HG02623 (cell line): ENCODE measurements at regions not wholly inside any gene's neighbourhood (a gene's known extent, or its start where the extent isn't known, plus 50 kb on each side); places are given as distances from the start of the nearest gene placed in this dataset.
"Not testable (repeated sequence)": the region's sequence is repeated elsewhere in the genome, so short reads cannot be mapped to it uniquely, and the experiment has no call there.

Experiments used
- ATAC-seq: cut with Tn5 transposase; IDR thresholded peaks from one replicate; pipeline ENCODE4 v1.9.1; 2021; ENCODE audit warnings: moderate library complexity; ENCODE audit not compliant: unreplicated experiment

DNA sequence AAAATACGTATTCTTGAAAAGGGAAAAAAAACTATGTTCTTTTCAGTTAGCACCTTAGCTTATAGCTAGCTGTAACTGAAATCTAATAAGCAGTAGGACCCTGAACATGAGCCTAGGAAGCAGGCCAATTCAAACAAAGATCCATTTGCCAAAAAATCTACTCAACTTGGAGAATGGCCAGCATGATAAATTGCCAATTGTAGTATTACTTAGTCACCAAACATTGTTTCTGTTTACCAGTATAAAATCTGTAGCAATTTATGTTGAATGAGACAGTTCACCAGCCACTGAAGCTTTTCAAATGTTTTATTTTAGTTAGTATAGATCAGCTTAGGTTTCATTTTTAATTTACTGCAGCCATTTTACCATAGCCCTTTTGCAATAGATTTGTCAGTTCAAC, 323.6 kb upstream of the DIPK2B start:
- ATAC-seq, result no peak

DNA sequence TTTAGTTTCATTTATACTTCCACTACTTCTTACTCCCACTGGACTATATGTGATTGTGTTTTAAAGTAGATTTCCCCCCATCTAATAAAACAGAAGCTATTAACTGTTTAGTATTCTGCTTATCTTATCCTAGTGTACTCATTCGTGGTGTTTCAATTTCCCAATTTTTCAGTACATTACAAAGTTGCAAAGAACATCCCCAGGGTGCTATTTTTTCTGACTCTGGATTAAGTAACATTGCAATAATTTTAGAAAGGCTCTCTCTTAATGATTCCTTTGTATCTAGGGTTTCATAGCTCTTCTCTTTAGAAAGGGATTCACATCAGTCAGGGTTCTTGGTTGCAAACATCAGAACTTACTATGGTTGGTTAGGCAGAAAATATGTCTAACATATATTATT, 317.9 kb upstream of the DIPK2B start:
- ATAC-seq, result no peak

DNA sequence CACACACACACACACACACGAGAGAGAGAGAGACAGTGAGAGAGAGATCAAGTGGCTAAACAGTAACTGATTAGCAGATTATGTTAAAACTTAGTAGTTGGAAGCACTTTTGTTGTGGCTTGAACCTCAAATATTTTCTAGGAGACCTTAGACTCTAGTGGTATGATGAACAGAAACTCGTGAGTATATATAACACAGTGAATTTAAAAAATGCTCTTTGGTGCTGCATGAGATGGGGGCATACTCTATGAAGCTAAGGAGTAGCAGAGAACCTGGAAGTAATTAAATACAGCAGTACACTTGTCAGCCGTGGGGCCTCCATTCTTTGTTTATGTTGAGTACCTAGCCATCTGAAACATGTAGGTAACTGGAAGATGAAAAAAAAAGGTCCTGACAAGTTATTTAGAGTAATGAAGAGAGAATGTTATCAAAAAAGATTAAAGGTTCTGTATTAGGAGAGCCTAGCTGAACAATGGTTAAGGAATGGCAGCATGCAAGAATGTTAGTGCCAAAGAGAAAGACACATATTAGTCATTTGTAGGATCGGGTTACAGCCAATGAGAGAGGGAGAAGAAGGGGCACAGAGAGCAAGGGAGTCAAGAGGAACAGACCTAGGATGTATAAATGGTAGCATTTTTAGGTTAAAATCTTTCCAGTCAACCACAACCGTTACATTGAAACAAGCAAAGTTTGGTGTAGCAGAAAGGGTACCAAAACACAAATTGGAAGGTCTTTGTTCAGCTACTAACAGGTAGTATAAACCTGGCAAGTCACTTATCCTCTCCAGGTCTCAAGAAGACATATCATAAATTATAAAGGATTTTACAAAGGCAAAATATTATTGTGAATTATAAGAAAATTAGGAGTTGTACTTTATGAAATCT, 316.7 kb upstream of the DIPK2B start:
- no peak for ATAC-seq

DNA sequence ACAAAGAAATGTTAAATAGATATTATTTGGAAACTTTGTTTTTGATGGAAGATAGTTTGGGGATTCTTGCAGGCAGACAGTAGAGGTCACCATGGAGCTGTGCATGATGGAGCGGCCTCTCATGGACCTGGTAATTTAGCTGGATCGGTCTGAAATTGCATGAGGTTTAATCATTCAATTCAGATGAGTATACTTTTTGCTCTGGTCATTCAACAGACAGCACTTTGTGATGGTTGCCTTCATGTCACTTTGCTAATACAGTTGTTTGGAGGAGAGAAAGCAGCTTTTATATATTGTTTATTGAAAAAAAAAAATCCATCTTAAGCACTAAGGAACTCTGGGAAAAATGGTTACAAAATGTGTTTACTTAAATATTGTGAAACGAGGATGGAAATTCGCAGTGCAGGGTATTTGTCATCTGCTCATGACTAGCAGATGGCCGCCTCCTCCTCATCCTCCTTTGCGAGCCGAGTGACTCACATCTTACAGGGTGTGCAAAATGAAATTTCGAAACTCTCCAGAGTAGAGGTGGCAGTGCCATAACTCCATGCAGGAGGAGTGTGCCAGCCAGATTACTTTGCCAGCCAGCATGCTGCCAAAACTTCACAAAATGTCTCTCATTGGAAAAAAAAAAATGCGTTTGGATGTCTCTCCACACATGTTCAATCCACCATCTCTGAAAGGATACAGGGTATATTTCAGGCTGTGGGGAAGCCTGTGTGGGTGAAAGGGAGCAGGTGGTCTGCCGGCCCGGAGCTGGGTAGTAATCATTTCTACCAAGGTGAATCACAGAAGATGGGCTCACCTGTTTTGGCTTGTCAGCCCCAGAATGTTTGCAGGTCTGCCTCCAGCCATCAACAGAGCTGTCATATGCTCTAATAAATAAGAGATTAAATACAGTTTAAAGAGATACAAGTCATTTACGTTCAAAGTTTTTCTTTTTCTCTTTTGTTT, 314.9 kb upstream of the DIPK2B start:
- no peak for ATAC-seq

DNA sequence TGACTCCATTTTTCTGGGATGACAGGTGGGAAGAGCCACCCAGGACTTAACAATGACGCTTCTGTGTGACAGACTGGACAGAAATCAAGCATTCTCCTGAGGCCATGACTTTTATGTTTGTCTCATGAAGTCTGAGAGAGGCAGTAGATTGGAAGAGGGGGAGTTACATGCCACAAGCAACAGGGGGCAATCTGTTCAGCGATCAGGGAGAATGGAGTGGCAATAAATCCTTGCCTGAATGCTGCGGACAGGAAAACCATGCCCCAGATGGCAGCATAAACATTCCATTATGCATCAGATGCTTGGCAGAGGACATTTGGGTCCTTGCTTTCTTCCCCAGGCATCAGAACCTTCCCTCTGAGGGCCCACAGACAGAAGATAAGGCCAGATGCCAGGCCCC, 312.4 kb upstream of the DIPK2B start:
- ATAC-seq, result no peak

DNA sequence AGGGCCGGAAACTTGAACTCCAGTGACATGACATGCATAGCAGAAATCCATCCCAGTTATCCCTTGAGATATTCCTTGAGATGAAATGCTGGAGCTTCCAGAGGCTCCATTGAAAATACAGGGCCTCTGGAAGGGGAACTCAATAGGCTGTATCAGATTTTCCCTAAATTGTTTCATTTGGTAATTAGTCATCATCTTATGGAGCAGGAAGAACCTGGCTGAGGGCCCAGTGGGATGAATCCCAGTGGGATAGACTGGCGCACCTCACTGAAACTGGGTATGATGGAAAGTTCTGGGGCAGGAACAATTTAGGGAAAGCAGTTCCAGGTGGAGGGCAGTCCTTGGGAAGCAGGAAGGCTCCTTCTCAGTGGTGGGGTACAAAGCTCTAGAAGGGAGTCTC, 307.8 kb upstream of the DIPK2B start:
- ATAC-seq, result no peak

DNA sequence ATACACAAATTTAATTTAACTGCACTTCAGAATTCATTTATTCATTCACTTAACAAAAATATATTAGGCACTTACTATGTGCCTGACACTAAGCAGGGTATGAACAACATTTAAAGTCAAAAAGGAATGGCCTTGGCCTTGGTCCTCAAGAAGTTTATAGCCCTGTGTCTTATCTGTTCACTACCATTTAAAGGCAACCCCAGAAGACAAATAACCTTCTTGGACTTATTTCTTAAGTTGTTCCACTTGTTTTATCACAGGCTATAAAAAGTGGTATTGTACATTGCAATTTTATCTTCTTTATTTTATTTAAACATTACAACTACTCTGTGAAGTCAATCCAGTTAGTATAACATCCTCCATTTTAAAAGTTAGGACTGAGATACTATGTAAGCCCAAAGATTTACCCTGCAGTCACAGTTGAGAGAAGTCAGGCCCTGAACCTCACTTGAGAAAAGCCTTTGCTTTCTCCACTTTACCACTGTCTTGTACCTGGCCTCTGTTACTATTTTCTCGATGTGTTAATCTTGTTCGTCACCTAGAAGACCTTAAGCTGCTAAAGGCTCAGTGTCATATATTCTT, 305.6 kb upstream of the DIPK2B start:
- ATAC-seq, result no peak

DNA sequence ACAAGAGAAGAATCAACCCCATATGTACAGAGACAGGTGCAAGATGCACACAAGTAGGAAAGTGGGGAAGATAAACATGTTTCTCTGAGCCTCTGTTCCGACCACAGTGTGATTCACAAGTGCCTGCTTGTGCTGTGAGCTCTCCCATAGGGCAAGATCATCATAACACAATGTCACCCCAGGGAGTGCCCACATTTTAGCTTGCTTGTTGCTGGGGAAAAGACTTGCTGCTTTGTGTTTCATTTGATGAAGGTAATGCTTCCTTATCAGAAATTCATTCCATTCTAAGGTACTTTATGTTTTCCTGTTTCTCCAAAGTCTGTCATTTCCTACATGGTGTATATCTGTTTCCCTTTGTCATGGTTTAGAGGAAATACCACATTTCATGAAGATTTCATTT, 304.5 kb upstream of the DIPK2B start:
- no peak for ATAC-seq

DNA sequence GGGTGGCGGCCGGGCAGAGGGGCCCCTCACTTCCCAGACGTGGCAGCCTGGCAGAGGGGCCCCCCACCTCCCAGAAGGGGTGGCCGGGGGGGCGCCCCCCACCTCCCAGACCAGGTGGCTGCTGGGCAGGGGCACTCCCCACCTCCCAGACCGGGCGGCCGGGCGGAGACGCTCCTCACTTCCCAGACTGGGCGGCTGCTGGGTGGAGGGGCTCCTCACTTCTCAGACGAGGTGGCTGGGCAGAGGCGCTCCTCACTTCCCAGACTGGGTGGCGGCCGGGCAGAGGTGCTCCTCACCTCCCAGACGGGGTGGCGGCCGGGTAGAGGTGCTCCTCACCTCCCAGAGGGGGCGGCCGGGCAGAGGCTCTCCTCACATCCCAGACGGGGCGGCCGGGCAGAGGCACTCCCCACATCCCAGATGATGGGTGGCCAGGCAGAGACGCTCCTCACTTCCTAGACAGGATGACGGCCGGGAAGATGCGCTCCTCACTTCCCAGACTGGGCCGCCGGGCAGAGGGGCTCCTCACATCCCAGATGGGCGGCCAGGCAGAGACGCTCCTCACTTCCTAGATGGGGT, 303.2 kb upstream of the DIPK2B start:
- ATAC-seq, result not testable (repeated sequence)

DNA sequence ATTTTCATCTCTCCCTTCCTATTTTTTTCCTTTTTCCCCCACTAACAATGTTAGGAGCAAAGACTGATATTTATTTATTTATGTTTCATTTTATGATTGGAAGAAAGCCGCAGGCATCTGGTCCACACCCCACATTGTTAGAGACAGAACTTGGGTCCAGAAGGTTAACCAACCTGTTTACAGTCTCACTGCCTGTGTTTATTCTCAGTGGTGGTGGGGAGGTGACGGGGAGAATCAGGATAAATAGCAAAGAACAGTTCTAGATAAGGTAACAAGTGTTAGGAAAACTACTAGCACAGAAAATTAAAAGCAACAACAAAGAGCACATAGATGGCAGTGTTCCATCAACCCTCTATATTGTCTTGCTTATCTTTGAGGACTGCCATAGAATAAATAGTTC, 301.7 kb upstream of the DIPK2B start:
- ATAC-seq, result no peak

DNA sequence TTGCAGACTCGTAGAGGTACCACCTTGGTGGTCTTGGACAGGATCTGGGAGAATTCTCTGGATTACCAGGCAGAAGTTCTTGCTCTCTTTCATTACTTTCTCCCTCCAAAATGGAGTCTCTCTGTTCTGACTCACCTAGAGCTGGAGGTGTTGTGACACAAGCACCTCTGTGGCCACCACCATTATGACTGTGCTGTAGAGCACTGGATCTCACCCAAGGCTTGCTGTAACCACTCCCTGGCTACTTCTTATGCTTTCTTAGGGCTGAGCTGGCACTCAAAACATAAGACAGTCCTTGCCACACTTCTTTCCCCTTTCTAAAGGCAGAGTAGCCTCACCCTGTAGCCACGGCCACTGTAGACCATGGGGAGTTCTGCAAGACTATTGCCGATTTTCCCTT, 296.6 kb upstream of the DIPK2B start:
- no peak for ATAC-seq

DNA sequence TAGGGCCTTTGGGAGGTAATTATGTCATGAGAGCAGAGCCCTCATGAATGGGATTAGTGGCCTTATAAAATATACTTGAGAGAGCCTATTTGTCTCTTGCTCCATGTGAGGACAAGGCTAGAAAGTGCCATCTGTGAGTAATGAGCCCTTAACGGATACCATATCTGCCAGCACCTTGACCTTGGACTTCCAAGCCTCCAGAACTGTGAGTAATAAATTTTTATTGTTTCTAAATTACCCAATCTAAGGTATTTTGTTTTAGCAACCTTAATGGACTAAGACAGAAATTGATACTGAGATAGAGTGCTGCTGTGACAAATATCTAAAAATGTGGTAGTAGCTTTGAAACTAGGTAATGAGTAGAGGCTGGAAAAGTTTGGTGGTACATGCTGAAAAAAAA, 285.0 kb upstream of the DIPK2B start:
- no peak for ATAC-seq

DNA sequence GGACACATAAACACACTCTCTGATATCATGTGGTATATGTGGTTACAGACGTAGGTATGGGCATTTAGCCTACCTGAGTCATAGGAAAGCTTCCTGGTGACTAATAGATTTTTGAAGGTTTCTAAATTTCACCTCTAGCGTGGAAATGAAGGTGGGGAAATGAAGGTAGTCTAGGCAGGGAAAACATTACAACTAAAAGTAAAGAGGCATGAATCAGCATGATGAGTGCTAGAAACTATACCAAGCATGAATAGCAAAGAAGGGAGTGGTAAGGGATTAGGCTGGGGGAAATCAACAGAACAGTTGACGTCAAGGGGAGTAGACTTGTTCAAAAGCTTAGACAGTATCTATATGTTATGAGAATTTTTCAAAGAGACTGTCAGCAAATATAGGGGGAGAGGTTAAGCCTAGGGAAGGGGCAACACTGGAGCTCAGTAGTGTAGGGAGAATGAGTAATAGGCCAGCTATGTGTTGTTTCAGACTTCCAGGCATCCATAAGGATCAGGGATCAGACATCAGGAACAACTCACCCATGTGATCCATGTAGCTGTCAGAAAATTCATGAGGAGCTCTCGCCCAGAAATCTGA, 279.3 kb upstream of the DIPK2B start:
- ATAC-seq, result no peak

DNA sequence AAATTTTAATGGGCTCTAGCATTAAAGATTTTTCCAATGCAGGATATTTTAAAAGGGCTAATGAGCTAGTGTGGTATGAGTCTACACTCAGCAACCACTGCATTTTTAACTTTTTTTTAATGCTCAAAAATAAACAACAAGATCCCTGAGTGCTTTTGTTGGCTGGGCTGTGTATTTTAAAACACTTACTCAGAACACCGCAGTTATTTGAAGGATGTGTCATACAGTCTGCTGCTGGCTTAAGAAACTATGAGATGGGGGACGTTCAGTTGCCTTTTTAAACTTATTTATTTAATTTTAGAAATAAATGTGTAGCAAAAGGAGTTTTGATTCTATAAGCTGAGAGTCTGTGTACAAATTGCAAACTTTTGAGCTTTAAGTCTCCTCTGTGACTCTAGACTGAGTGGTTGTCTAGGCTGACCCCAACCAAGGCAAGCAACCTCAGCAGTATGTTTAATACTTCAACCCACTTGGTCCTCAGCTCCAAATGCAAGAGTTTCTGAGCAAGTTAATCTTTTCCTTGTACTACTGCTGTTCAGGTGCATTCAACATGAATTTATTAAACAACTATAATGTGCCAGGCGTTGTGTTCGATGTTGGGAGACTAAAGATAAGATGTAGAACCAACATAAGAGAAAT, 278.6 kb upstream of the DIPK2B start:
- no peak for ATAC-seq

DNA sequence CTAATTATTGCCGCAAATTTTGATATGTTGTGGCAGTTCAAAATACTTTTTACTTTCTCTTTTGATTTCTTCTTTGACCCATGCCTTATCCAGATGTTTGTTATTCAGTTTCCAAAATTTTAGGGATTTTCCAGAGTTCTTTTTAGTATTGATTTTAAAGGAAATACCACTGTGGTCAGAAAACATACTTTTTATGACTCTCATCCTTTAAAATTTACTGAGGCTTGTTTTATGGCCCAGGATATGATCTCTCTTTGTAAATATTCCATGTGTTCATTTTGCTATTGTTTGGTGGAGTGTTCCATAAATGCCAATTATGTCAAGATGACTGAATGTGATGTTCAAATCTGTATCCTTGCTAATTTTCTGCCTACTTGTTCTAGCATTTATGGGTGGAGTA, 272.3 kb upstream of the DIPK2B start:
- no peak for ATAC-seq

DNA sequence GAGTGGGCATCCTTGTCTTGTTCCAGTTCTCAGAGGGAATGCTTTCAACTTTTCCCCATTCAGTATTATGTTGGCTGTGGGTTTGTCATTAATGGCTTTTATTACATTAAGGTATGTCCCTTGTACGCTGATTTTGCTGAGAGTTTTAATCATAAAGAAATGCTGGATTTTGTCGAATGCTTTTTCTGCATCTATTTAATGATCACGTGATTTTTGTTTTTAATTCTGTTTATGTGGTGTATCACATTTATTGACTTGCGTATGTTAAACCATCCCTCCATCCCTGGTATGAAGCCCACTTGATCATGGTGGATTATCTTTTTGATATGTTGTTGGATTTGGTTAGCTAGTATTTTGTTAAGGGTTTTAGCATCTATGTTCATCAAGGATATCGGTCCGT, 266.9 kb upstream of the DIPK2B start:
- ATAC-seq, result not testable (repeated sequence)

DNA sequence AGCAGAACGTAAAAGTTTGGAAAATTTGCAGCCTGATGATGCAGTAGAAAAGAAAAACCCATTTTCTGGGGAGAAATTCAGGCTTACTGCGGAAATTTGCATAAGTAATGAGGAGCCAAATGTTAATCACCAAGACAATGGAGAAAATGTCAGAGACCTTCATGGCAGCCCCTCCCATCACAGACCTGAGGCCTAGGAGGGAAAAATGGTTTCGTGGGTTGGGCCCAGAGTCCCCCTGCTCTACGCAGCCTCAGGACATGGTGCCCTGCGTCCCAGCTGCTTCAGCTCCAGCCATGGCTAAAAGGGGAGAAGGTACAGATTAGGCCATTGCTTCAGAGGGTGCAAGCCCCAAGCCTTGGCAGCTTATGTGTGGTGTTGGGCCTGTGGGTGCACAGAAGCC, 255.1 kb upstream of the DIPK2B start:
- ATAC-seq, result not testable (repeated sequence)

DNA sequence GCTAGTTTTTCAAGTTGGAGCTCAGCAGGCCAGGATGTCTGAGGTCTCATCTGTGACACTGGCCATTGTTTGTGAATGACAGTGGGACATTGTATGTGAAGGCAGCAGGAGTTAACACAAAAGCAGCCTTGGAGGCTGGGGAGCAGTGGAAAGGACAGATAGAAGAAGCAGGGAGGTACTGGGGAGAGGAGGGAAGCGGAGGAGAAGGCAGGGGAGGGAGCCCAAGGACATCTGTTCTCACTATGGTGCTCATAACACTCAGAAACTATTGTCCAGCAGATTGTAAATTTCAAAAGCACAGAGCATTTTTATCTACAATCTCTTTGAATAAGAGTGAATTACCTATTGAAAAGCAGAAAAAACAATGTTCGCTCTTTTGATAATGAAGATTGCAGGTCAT, 253.6 kb upstream of the DIPK2B start:
- ATAC-seq, result no peak

DNA sequence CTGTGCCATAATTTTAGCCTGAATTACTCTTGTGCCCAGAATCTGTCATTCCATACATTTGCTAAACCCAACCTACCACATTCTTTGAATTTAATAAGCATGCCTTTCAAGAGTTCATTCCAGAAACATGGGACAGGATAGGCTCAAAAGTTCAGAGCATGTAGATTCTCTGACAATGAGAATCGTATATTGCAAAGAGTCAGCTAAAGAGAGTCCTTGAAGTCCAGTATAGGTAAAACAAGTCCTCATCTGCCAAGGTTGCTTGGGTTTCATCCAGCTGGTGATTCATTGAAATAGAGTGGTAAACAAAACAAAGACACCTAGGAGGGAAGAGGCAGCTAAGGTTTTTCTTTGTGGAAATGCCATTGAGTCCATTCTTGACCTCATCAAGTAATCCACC, 249.3 kb upstream of the DIPK2B start:
- no peak for ATAC-seq

DNA sequence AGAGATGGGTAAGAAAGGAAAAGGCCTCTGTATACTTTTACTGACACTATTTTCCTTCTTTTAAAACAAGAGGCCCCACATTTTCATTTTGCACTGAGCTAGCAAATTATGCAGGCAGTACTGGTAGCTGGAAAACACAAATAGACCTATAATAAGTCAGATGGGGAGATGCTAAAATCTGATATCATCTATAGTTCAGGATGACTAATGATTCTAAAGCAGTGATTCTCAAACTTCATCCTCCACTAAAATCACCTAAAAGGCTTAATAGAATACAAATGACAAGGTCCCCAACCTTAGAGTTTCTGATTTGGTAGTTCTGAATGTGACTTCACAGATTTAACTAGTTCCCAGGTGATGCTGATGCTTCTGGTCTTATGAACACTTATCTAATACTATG, 247.3 kb upstream of the DIPK2B start:
- ATAC-seq, result no peak
